A549 (cell line): ENCODE measurements at regions not wholly inside any gene's neighbourhood (a gene's known extent, or its start where the extent isn't known, plus 50 kb on each side); places are given as distances from the start of the nearest gene placed in this dataset.

Experiments
- ATAC-seq, 2 experiments: fragments of 200-7000 bp in 1 of 2; fragments of >200 bp in 1 of 2; cut with Nextera tagmentation in 1 of 2; cut with Tn5 transposase in 1 of 2; 3 replicates each; pipeline versions ENCODE4 v1.8.0 to v1.9.1; 2018 to 2020; ENCODE audit warnings: mild to moderate bottlenecking in 1 of 2, moderate library complexity in 1 of 2
- CTCF ChIA-PET: fragments of 300-600 bp; sonication (Branson Sonifier 250); formaldehyde crosslinking; extraction: SDS; loops from one replicate; lab custom pipeline; 2021; ENCODE audit warnings: antibody characterized with exemption, inconsistent platforms; lab: Yijun Ruan, JAX
- POLR2A ChIA-PET: fragments of 350-600 bp; formaldehyde crosslinking; extraction: SDS; loops from one replicate; lab custom pipeline; 2021; ENCODE audit warnings: antibody characterized with exemption, inconsistent platforms; lab: Yijun Ruan, JAX
- DNase-seq, 2 experiments: peaks; one replicate each; pipeline versions ENCODE4 v3.0.0 to v3.0.0-alpha.2; 2011 to 2016; ENCODE audit warnings: low read depth in 1 of 2, low spot score in 1 of 2
- FAIRE-seq: peaks from 2 replicates; lab custom pipeline; 2011; peaks lifted over from hg19 to GRCh38; lab: Jason Lieb, UNC
- H3K27ac ChIP-seq, 2 experiments: fragments of >200 bp; sonication (Bioruptor Twin); formaldehyde crosslinking; 3 replicates each; pipeline ENCODE4 v1.5.1; 2016 to 2017
- H3K4me1 ChIP-seq: fragments of >200 bp; sonication (Bioruptor Twin); formaldehyde crosslinking; 3 replicates; pipeline ENCODE4 v1.6.1; 2016
- H3K4me2 ChIP-seq: fragments of >200 bp; sonication (Bioruptor Twin); formaldehyde crosslinking; 3 replicates; pipeline ENCODE4 v1.6.1; 2016
- H3K4me3 ChIP-seq: fragments of >200 bp; sonication (Bioruptor Twin); formaldehyde crosslinking; 3 replicates; pipeline ENCODE4 v1.5.1; 2016
- H3K9me3 ChIP-seq: fragments of >200 bp; sonication (Bioruptor Twin); formaldehyde crosslinking; 3 replicates; pipeline ENCODE4 v1.6.1; 2016
- CBX2 ChIP-seq: fragments of 200-600 bp; sonication (generic); IDR thresholded peaks from 2 replicates; pipeline ENCODE4 v1.6.1; 2016; ENCODE audit warnings: low read depth, mild to moderate bottlenecking, borderline replicate concordance
- CTCF ChIP-seq: fragments of >200 bp; sonication (Bioruptor Twin); formaldehyde crosslinking; IDR thresholded peaks from 3 replicates; pipeline ENCODE4 v1.5.1; 2016
- E2F6 ChIP-seq: IDR thresholded peaks from 2 replicates; pipeline ENCODE4 v1.6.1; 2012; ENCODE audit warnings: low read depth, borderline replicate concordance
- EHF ChIP-seq: fragments of 250-450 bp; sonication (Bioruptor Pico); IDR thresholded peaks from 2 replicates; pipeline ENCODE4 v1.5.0; 2020; ENCODE audit warnings: mild to moderate bottlenecking
- EP300 ChIP-seq, 2 experiments: fragments of >200 bp; sonication (Bioruptor Twin); formaldehyde crosslinking; IDR thresholded peaks; 2 replicates in 1 of 2; 3 replicates in 1 of 2; pipeline ENCODE4 v1.6.1; 2016 to 2017
- FOSB ChIP-seq: fragments of 250-450 bp; sonication (Bioruptor Pico); IDR thresholded peaks from 2 replicates; pipeline ENCODE4 v1.5.0; 2020; ENCODE audit warnings: mild to moderate bottlenecking, moderate library complexity
- FOSL2 ChIP-seq, 2 experiments: fragments of 450-650 bp in 1 of 2; fragments of >200 bp in 1 of 2; sonication (Bioruptor Twin) in 1 of 2; formaldehyde crosslinking; IDR thresholded peaks; 2 replicates each; pipeline versions ENCODE4 v1.5.0 to v1.6.1; 2016 to 2020; ENCODE audit warnings: mild to moderate bottlenecking in 1 of 2, moderate library complexity in 1 of 2
- FOXS1 ChIP-seq: fragments of 250-450 bp; sonication (Bioruptor Pico); IDR thresholded peaks from 2 replicates; pipeline ENCODE4 v1.5.0; 2020; ENCODE audit warnings: mild to moderate bottlenecking, moderate library complexity
- GATA3 ChIP-seq: IDR thresholded peaks from 2 replicates; pipeline ENCODE4 v1.6.1; 2012; ENCODE audit warnings: borderline replicate concordance
- HDAC2 ChIP-seq: fragments of 200-600 bp; sonication (generic); IDR thresholded peaks from 2 replicates; pipeline ENCODE4 v1.6.1; 2016
- HOXA7 ChIP-seq: fragments of 250-450 bp; sonication (Bioruptor Pico); IDR thresholded peaks from 2 replicates; pipeline ENCODE4 v1.5.0; 2020; ENCODE audit warnings: mild to moderate bottlenecking, moderate library complexity
- HOXB13 ChIP-seq: fragments of 250-450 bp; sonication (Bioruptor Pico); IDR thresholded peaks from 2 replicates; pipeline ENCODE4 v1.5.0; 2020; ENCODE audit warnings: low read depth, mild to moderate bottlenecking, moderate library complexity
- JUN ChIP-seq, 2 experiments: fragments of >200 bp; sonication (Bioruptor Twin); formaldehyde crosslinking; IDR thresholded peaks; 2 replicates in 1 of 2; 3 replicates in 1 of 2; pipeline ENCODE4 v1.6.1; 2016 to 2017
- MYC ChIP-seq: IDR thresholded peaks from 2 replicates; pipeline ENCODE4 v1.6.1; 2012; ENCODE audit warnings: mild to moderate bottlenecking, inconsistent platforms, low read length, improper control_type of control experiment, borderline replicate concordance
- NFE2L2 ChIP-seq: fragments of 150-350 bp; conservative IDR thresholded peaks from 2 replicates; pipeline ENCODE4 v1.6.1; 2014; ENCODE audit warnings: low read length
- NPAS2 ChIP-seq: fragments of 250-450 bp; sonication (Bioruptor Pico); IDR thresholded peaks from 2 replicates; pipeline ENCODE4 v1.8.0; 2022; ENCODE audit warnings: mild to moderate bottlenecking, moderate library complexity, borderline replicate concordance
- PBX3 ChIP-seq: IDR thresholded peaks from 2 replicates; pipeline ENCODE4 v1.6.1; 2012
- PHF8 ChIP-seq: fragments of 200-600 bp; sonication (generic); IDR thresholded peaks from 2 replicates; pipeline ENCODE4 v1.6.1; 2016; ENCODE audit warnings: low read depth, mild to moderate bottlenecking, antibody characterized with exemption, moderate library complexity, borderline replicate concordance
- POLR2A ChIP-seq: IDR thresholded peaks from 2 replicates; pipeline ENCODE4 v1.6.1; 2012; ENCODE audit warnings: mild to moderate bottlenecking, low read length
- RCOR1 ChIP-seq: fragments of 150-350 bp; IDR thresholded peaks from 2 replicates; pipeline ENCODE4 v1.6.1; 2014; ENCODE audit warnings: antibody characterized with exemption, low read length, low read depth
- REST ChIP-seq: fragments of 200-600 bp; sonication (generic); IDR thresholded peaks from 2 replicates; pipeline ENCODE4 v1.6.1; 2016; ENCODE audit warnings: antibody characterized with exemption, mild to moderate bottlenecking, moderate library complexity
- RFX5 ChIP-seq: fragments of 450-650 bp; IDR thresholded peaks from 2 replicates; pipeline ENCODE4 v1.7.1; 2014; ENCODE audit warnings: antibody characterized with exemption, mild to moderate bottlenecking, moderate library complexity
- RNF2 ChIP-seq: fragments of 200-600 bp; sonication (generic); IDR thresholded peaks from 2 replicates; pipeline ENCODE4 v1.6.1; 2016; ENCODE audit warnings: low read depth, mild to moderate bottlenecking, antibody characterized with exemption, moderate library complexity, borderline replicate concordance
- TP53 ChIP-seq: fragments of 250-450 bp; sonication (Bioruptor Pico); IDR thresholded peaks from 2 replicates; pipeline ENCODE4 v1.5.0; 2021; ENCODE audit warnings: mild to moderate bottlenecking, moderate library complexity
- ZC3H11A ChIP-seq: fragments of 450-650 bp; IDR thresholded peaks from 2 replicates; pipeline ENCODE4 v1.6.1; 2014; ENCODE audit warnings: antibody characterized with exemption, mild to moderate bottlenecking
- WGBS: methylation state at CpG from one replicate; pipeline ENCODE4 v1.1.6; 2017; ENCODE audit errors: missing lambda C conversion rate; 5-methylcytosine and 5-hydroxymethylcytosine counted together
- TF ChIP-seq, protein P1 (sequence below): fragments of >200 bp; sonication (Bioruptor Twin); formaldehyde crosslinking; IDR thresholded peaks from 2 replicates; pipeline ENCODE4 v1.6.1; 2016
- TF ChIP-seq, protein P2 (sequence below): IDR thresholded peaks from 2 replicates; pipeline ENCODE4 v1.6.1; 2012

- no peak for DNase-seq
- H3K9me3 ChIP-seq: no peaks in the 10 kb centered on the region
- CTCF ChIA-PET: no interaction called here
- H3K4me2 ChIP-seq: no peak overlapping the region
- POLR2A ChIA-PET: no interaction called here
- no peak overlapping the region for H3K27ac ChIP-seq
- TF ChIP-seq EHF (CRISPR knock-in tag) (no peak), HDAC2 (no peak), FOXS1 (CRISPR knock-in tag) (no peak), RNF2 (no peak), PBX3 (no peak), E2F6 (no peak), HOXA7 (CRISPR knock-in tag) (no peak), HOXB13 (no peak), EP300 (IDR thresholded peaks at IDR 0.05) (no peak), NFE2L2 (no peak), JUN (IDR thresholded peaks at IDR 0.05) (no peak), CBX2 (no peak)
- TF ChIP-seq, protein P1, sequence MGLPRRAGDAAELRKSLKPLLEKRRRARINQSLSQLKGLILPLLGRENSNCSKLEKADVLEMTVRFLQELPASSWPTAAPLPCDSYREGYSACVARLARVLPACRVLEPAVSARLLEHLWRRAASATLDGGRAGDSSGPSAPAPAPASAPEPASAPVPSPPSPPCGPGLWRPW: no peak
- 62% methylated on average over 1 of the region's 1 CpG for WGBS
- no peaks in the 10 kb centered on the region for H3K4me1 ChIP-seq
- H3K4me3 ChIP-seq: no peak overlapping the region
- no peak for FAIRE-seq
- ATAC-seq: no peak
Measured at GRCh38 chr2:17188721-17189120, 329.5 kb downstream of the RAD51AP2 start.

- Histone ChIP-seq H3K4me1 (no peaks in the 10 kb centered on the region), H3K9me3 (no peaks in the 10 kb centered on the region), H3K4me2 (no peak overlapping the region), H3K27ac (no peak overlapping the region), H3K4me3 (no peak overlapping the region)
- DNase-seq (no peak), FAIRE-seq (no peak), ATAC-seq (no peak)
- CTCF ChIA-PET: interaction anchor here (0.7 kb wide), 1 partner anchor 12 kb away, joined by 4 read pairs; no protein-coding TSS in a partner anchor
- WGBS: 13% methylated on average over 2 of the region's 2 CpGs
- no peak for TF ChIP-seq EHF (CRISPR knock-in tag)
- TF ChIP-seq FOSB: no peak
- POLR2A ChIA-PET: no interaction called here
Measured at GRCh38 chr2:17184512-17184911, 333.7 kb downstream of the RAD51AP2 start.

DNA sequence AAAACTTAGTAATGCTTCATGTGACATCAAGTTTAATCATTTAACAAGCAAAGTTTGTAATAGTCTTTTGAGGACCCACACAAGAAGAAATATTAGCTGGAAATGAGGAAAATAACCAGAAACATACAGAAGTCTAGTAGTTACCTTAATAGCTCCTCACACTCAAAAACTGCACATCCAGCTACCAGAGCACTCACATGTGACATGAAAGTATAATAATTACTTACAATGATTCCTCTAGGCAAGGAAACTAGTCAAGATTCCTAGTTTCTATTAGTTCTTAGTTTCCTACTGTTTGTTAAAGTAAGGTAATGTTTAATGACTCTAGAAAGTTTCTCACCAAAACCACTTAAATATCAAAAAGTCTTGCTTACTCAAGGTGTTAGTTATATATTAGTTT lies 335.8 kb downstream of the RAD51AP2 start:
- H3K4me2 ChIP-seq: no peak overlapping the region
- TF ChIP-seq FOSL2 (IDR thresholded peaks at IDR 0.05) (no peak), FOSL2 (CRISPR knock-in tag; IDR thresholded peaks at IDR 0.05) (no peak), ZC3H11A (no peak), FOXS1 (CRISPR knock-in tag) (no peak), NFE2L2 (no peak), EP300 (IDR thresholded peaks at IDR 0.05) (no peak), HOXB13 (no peak), REST (no peak), MYC (no peak), EHF (CRISPR knock-in tag) (no peak), PHF8 (no peak), NPAS2 (CRISPR knock-in tag) (no peak), JUN (IDR thresholded peaks at IDR 0.05) (no peak), RCOR1 (no peak), TP53 (CRISPR knock-in tag) (no peak), POLR2A (no peak), CTCF (no peak), GATA3 (no peak), RFX5 (no peak)
- TF ChIP-seq, protein P2, sequence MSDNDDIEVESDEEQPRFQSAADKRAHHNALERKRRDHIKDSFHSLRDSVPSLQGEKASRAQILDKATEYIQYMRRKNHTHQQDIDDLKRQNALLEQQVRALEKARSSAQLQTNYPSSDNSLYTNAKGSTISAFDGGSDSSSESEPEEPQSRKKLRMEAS: no peak
- DNase-seq (no peak), FAIRE-seq (no peak), ATAC-seq (no peak)
- no peak overlapping the region for H3K27ac ChIP-seq
- ChIA-PET CTCF (interaction anchor here (0.6 kb wide), 1 partner anchor 51 kb away, joined by 3 read pairs; no protein-coding TSS in a partner anchor), POLR2A (no interaction called here)
- no peaks in the 10 kb centered on the region for H3K4me1 ChIP-seq
- H3K4me3 ChIP-seq: no peak overlapping the region
- no peaks in the 10 kb centered on the region for H3K9me3 ChIP-seq
